EL (cell line): ENCODE measurements at regions not wholly inside any gene's neighbourhood (a gene's known extent, or its start where the extent isn't known, plus 50 kb on each side); places are given as distances from the start of the nearest gene placed in this dataset.
"Not testable (repeated sequence)": the region's sequence is repeated elsewhere in the genome, so short reads cannot be mapped to it uniquely, and the experiment has no call there.

Source experiments
- DNase-seq: peaks from one replicate; pipeline ENCODE4 v3.0.0-alpha.2; 2016

DNA sequence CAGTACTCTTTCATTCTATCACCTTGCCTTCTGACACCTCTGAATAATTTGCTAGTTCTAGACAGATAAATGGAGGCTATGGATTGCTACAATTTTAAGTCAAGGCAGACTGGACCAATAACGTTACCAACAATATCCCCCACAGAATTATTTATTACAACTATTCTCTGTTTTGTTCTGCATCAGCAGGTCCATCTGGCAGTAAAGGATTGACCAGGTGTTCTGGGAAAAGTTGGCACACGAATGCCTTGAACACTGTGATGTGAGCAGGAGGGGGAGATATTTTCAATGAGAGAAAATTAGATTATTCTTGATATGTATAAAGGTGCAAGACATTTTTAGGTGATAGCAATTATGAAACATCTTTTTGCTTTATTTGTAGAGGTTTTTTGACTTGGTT is 718.8 kb upstream of the TMPRSS15 start:
- DNase-seq, result no peak

DNA sequence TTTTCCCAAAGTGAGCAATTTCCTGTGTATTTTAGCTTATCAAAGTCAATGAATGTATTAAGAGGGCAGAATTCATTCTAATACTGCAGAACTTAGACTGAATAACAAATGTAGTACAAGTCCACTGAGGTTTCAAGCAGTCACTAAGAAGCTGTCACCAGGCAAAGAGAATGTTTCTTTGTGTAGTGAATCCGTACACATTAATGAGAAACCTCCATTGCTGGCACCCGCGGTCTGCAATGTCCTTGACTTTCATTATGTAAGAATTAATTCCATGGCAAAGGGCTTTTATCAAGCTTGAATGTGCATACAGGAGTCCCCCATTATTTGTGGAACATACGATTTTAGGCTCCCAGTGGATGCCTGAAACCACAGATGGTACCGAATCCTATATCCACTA is 719.5 kb upstream of the TMPRSS15 start:
- DNase-seq, result no peak

DNA sequence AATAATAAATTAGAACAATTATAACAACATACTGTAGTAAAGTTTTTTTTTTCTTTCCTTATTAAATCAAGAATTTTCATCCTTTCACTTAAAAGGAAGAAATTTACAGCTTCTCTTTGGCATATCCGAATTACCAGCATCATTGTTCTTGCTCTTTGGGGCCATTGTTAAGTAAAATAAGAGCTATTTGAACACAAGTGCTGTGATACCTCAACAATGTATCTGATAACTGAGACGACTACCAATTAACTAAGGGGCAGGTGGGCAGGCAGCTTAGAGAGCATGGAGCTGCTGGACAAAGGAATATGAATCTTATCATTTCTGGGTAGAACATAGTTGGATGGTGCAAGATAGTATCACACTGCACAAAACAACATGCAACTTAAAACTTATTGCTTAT is 719.9 kb upstream of the TMPRSS15 start:
- no peak for DNase-seq

DNA sequence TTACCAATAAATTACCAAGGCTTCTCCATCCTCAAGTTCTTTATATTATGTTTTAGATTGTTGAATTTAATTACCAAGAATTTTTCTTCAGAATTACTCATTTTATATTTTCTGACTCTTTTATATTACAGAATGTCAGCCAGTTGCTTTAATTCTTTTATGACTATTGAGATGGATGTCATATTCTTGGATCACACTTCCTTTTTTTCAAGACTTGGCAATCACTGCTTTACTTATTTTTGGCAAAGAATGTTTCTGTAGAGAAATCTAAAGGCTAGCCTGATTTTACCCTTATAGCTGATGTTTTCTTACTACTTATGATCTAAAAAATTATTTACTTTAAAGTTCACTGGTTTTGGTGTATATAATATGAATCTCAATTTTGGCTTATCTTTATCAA is 721.1 kb upstream of the TMPRSS15 start:
- DNase-seq, result no peak

DNA sequence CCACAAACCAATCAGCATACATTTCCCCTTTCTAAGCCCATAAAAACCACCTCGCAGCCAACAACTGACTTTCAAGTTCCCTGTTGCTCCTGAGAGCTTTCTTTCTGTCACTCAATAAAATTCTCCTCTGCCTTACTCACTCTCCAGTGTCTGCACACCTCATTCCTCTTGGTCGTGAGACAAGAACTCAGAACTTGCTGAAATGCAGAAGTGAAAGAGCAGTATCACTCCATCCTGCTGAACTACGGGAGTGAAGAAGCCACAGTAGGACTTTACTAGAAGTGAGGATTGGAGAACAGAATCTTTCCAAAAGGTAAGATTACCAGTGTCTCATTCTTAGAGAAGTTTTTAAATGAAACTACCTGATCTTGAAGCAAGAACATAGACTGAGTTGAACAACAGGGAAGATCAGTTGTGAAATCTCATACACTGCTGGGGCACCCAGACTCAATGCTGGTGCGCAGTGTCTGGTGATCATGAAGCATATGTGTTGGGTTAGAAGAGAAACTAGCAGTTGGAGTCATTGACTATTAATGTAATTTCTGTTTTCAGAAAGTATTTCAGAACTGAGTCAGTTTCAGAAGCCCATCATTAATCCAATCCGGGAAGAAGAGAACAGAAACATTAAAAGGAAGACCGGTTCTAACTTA is 726.9 kb upstream of the TMPRSS15 start:
- DNase-seq, result no peak

DNA sequence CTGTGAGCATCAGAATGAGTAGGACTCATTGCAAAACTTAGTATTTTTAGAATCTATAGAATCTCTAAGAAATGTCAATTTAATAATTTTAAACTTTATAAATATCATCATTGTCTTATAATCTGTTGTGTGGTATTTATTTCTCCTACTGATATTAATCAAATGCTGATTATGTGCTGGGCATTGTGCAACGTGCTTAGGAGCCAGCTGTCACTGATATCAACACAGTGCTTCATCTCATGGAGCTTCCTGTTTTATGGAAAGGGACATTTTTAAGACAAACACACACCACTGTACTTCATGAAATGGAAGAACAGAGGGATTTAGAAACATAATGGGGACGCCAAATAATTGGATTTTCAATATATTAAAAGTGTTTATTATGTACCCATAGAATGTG is 737.9 kb upstream of the TMPRSS15 start:
- no peak for DNase-seq

DNA sequence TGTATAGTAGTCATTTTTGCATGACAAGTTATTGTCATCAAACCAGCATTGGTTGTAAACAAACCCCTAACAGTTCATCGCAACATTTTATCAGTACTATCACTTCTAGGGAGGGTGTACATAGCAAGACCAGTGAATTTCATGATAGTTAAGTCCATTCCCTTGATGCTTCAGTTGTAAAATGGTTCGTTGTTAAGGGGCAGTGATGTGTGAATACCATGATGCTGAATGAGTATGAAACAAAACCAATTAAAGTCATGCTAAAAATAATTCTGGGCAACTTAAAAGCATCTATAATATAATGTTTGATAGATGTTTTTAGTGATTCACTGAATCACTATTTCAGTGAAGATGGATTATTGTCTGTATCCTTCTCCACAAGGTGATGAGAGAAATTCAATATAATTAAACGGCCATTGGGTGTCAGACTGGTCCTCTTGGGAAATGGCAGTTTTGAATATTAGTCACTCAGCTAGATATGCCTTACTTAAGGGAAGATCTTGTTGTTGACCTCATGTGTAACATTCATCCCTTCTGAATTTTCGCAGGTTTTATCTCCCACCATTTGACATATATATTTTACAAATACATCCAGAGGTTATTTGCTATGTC is 742.2 kb upstream of the TMPRSS15 start:
- no peak for DNase-seq

DNA sequence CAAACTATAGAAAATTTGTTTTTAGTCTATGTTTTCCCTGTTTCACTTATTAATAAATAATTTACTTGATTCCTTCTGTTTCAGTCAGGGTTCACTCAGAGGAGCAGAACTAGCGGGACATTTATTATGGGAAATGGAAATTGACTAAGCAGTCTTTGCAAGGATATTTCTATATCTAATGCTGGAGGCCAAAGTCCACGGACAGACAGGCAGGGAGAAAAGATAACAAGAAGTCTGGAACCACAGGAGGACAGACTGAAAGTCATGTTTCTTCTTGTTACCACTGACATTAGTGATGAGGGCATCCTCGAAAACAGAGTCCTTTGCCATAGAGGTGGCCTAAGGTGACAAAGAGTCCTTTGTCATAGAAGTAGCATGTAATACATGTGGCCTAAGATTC is 744.5 kb upstream of the TMPRSS15 start:
- DNase-seq, result no peak

DNA sequence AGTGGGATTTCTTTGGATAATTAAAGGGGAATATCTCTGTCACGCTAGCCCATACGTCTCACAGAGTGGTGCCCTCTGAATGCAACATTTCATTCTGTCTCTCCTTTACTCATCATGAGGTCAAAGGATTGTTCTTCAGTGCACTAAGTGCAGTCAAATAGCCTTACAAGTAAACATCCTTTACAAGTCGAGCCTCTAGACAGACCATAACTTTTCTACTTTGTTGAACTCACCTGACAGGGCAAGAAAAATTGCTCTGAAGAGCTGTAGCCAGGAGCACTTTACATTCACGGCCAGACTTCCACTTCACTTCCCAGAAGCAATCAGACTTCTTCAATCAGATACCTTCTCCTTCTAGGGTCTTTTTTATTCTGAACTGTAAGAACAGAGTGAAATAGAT is 768.0 kb upstream of the TMPRSS15 start:
- no peak for DNase-seq

DNA sequence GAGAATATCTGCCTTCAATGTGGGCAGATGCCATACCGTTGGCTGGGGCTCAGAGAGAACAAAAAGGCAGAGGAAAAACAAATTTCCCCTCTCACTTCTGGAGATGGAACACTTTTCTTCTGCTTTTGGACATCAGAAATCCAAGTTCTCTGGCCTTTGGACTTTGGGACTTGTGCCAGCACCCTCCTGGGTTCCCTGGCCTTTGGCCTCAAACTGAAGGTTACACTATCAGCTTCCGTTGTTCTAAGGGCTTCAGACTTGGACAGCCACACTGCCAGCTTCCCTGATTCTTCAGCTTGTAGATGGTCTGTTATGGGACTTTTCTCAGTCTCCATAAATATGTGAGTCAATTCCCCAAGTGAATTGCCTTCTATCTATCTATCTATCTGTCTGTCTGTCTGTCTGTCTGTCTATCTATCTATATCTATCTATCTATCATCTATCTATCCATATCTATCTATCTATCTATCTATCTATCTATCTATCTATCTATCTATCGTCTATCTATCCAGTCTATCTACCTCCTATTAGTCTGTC is 778.1 kb upstream of the TMPRSS15 start:
- no peak for DNase-seq

DNA sequence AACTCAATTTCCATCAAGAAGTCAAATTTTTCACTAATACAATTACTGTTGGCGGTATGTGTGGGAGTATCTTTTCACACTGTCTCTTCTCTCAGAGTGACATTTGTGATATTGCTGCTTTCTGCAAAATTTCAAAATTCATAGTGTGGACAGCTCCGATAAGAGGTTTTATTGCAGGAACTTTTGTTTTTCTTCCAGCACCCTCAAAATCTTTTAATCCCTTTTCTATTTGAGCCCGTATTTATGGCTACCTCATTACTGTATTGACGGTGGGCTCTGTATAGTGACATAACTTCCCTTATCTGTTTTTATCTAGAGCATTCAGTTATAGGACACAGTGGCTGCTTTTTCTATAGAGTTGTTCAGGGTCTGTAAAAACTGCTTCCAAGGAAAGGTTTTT is 794.4 kb upstream of the TMPRSS15 start:
- no peak for DNase-seq

DNA sequence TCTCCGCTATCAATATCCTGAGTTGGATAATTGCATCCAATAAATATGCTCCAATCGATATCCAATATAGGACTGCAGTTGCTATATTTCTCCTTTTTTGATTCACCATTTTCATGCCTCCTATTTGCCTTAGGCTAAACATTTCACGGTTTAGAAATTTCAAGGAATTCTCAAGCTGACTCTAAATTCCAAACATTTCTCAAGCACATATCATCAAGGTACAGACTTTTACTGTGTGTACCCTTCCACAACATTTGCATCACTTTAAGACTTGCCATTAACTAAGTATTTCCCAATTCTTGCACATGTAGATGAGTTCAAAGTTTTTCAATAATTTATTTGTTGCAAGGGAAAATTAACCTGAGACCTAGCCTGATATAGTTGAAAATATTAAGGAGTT is 795.2 kb upstream of the TMPRSS15 start:
- no peak for DNase-seq

DNA sequence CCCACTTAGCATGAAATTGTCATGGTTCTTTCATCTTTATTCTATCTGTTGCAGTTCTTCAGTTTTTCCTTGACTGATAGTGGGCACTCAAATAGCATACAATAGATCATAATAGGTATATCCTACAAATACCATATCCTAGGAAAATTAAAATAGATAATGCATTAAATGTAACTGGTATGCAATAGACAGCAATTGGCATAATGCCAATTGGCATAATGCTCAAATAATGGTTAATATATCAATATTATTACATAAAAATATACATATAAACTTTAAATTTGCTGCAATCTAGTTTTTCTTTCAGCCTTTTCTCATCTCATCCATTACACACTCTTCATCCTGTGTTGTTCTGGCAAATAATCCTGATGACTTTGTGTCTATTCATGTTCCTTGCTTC is 814.6 kb upstream of the TMPRSS15 start:
- DNase-seq, result no peak

DNA sequence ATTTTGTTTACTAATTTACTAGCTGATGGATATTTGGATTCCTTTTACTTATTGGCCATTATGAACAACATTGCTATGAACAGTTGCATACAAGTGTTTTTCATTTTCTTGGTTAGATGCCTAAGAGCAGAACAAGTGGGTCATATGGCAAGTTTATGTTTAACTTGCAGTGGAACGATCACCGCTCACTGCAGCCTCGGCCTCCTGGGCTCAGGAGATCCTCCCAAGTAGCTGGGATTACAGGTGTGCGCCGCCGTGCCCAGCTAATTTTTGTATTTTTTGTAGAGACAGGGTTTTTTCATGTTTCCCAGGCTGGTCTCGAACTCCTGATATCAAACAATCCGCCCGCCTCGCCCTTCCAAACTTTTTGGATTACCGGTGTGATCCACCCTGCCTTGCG is 820.5 kb upstream of the TMPRSS15 start:
- no peak for DNase-seq

DNA sequence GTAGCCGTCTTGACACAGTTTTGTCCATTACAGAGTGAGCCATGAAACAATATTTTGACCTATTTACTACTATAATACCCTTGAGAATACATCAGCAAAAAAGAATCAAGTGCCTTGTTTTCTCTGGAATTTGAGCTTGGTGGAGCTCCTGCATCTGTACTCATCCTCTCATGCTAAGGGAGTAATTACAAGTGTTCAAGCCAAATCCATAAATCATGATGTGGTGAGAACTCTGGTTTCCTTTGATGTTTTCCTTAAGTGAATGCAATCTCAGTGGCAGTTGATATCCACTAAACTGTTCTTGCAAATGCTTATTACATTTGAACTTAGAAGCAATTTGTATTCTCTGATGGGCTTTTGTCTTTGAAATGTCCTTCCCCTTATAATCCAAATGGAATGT is 824.6 kb upstream of the TMPRSS15 start:
- DNase-seq, result no peak

DNA sequence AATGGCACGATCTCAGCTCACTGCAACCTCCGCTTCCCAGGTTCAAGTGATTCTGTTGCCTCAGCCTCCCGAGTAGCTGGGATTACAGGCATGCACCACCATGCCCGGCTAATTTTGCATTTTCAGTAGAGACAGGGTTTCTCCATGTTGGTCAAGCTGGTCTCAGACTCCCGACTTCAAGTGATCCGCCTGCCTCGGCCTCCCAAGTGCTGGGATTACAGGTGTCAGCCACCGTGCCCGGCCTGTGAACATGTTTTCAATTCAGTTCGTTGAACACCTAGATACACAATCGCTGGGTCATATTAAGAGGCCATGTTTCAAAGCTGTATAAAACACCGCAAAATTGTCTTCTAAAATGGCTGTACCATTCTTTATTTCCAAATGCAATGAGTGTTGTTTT is 830.3 kb upstream of the TMPRSS15 start:
- not testable (repeated sequence) for DNase-seq

DNA sequence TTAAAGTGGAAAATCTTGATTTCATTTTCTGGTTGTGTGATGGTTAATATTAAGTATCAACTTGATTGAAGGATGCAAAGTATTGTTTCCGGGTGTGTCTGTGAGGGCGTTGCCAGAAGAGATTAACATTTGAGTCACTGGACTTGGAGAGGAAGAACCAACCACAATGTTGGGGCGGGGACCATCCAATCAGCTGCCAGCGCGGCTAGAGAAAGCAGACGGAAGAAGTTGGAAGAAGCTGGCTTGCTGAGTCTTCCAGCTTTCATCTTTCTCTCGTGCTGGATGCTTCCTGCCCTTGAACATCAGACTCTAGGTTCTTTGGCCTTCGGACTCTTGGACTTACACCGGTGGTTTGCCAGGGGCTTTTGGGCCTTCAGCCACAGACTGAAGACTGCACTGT is 832.6 kb upstream of the TMPRSS15 start:
- DNase-seq, result no peak

DNA sequence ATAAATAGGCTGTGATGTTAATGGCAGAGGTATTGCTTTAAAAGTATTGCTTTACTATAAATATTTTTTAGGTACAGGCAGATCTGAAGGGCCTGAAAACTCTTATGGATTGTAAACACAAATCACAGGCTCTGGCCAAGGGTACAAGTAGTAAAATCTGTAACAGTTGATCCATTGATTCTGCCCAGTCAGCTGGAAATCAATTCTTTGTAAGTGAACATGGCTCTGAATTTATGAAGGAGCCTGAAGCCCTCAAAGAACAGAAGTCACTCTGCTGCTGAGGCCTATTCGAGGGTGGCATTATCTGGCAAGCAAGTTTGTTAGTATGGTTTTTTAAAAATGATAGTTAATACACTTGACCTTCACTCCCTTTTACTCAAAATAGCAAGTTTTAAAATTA is 834.0 kb upstream of the TMPRSS15 start:
- no peak for DNase-seq

DNA sequence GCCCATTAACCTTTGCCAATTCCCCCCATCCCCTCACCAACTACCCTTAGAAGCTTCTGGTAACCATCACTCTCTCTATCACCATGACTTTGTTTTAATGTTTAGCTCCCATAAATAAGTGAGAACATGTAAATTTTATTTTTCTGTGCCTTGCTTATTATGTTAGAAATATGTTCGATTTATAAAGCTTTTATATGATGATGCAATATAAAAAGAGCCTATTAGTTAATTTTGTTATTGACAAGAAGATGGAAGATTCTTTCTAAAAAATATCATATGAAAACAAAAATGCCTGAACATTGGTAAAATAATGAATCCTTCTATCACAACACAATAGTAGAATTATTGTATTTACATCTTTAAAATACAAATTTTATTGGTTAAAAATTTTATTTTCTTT is 836.1 kb upstream of the TMPRSS15 start:
- no peak for DNase-seq

DNA sequence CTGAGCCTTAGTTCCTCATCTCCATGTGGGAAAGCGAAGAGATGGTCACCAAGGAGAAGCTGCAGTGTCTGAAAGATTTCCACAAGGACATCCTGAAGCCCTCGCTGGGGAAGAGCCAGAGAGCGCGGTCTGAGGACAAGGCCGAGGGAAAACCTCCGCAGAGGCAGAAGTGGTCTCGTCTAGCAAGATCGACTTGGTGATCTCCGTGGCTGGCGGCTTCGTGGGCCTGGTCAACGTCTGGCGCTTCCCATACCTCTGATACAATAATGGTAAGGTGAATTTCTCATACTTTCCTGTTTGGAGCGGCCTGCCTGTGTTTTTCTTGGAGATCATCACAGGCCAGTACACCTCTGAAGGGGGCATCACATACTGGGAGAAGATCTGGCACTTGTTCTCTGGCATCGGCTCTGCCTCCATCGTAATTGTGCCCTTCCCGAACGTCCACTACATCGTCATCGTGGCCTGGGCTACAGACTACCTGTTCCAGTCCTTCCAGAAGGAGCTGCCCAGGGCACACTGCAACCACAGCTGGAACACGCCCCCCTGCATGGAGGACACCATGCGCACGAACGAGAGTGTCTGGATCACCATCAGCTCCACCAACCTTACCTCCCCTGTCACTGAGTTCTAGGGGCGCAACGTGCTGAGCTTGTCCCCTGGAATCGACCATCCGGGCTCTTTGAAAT is 841.1 kb upstream of the TMPRSS15 start:
- no peak for DNase-seq

DNA sequence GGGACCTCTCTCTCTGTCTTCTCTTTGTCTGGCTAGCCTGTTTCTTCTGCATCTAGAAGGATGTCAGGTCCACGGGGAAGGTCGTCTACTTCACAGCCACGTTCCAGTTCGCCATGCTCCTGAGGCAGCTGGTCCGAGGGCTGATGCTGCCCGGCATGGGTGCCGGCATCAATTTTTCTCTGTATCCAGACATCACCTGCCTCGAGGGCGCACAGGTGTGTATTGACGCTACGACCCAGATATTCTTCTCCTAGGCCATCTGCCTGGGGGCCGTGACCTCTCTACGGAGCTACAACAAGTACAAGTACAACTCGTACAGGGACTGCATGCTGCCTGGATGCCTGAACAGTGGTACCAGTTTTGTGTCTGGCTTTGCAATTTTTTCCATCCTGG is 841.6 kb upstream of the TMPRSS15 start:
- DNase-seq, result no peak

DNA sequence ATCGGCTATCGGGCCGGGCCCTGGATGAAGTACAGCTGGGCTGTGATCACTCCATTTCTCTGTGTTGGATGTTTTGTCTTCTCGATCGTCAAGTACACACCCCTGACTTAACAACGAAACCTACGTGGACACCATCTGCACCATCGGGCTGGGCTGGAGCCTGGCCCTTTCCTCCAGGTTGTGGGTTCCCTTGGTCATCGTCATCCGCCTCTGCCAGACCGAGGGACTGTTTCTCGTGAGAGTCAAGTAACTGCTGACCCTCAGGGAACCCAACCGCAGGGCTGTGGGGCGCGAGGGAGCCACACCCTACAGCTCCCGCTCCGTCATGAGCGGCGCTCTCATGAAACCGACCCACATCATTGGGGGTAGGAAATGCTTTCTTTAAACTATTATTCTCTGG is 842.4 kb upstream of the TMPRSS15 start:
- no peak for DNase-seq

DNA sequence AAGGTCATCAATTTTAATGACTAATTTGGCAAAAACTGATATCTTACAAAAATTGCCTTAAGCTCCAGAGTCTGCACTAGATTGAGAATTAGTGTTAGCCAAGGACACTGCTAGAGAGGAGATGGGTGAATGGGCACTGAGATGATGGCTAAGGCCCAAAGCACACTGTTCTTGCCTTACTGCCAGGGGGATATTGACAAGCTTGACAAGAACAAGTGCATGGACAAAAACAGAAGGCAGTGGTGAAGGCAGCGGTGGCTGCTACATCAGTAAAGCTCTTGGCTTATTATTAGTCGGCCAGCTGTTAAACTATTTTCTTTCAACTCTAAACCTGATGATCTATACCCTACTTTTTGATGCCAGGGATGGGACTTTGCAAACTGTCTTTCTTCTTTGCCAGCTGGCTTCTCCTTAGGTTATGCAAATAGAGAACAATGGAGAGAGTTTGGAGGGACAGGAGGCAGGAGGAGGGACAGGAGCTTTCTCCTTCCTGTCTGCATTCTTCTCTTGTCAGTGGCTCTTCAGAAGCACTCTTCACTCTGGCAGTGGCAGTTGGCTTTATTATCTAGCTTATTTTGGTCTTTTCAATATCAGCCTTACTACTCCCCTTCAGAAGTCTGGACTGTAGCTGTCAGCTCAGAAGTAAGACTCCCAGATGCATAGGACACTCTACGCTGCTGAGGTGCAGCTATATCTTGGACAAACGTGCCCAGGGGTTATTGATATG is 853.5 kb upstream of the TMPRSS15 start:
- no peak for DNase-seq
